HEK293 (cell line): ENCODE measurements at regions not wholly inside any gene's neighbourhood (a gene's known extent, or its start where the extent isn't known, plus 50 kb on each side); places are given as distances from the start of the nearest gene placed in this dataset.

Experiments
- CTCF ChIA-PET: fragments of 350-600 bp; formaldehyde crosslinking; extraction: SDS; loops from one replicate; lab custom pipeline; 2021; ENCODE audit warnings: antibody characterized with exemption; lab: Yijun Ruan, JAX
- POLR2A ChIA-PET: fragments of 300-600 bp; formaldehyde crosslinking; extraction: SDS; loops from one replicate; lab custom pipeline; 2020; ENCODE audit warnings: antibody characterized with exemption, inconsistent platforms; lab: Yijun Ruan, JAX
- H3K27ac ChIP-seq: fragments of 200-500 bp; sonication (Bioruptor generic); 2 replicates; pipeline ENCODE4 v1.5.1; 2014; ENCODE audit warnings: low read depth, low read length, control low read depth, inconsistent platforms; ENCODE audit errors: extremely low read depth
- H3K36me3 ChIP-seq, 2 experiments: fragments of 200-500 bp in 1 of 2; sonication (Bioruptor generic) in 1 of 2; 1 replicate in 1 of 2; 2 replicates in 1 of 2; pipeline ENCODE4 v1.5.1; 2014 to 2017; ENCODE audit warnings: inconsistent platforms in 2 of 2, low read length in 2 of 2; ENCODE audit not compliant: control insufficient read depth in 2 of 2, insufficient read depth in 1 of 2
- H3K4me1 ChIP-seq: fragments of 200-500 bp; sonication (Bioruptor generic); 2 replicates; pipeline ENCODE4 v1.5.1; 2014; ENCODE audit warnings: mild to moderate bottlenecking, low read length, inconsistent platforms; ENCODE audit not compliant: control insufficient read depth, insufficient read depth
- H3K4me3 ChIP-seq: 2 replicates; pipeline ENCODE4 v1.5.1; 2011; ENCODE audit warnings: low read depth, mild to moderate bottlenecking, control low read depth, low read length, moderate library complexity
- H3K9me3 ChIP-seq: fragments of 200-500 bp; sonication (Bioruptor generic); 2 replicates; pipeline ENCODE4 v1.5.1; 2014; ENCODE audit warnings: low read depth, low read length, inconsistent platforms; ENCODE audit not compliant: control insufficient read depth, insufficient read depth
- SALL2 ChIP-seq: fragments of 450-650 bp; formaldehyde crosslinking; IDR thresholded peaks from 2 replicates; pipeline ENCODE4 v1.5.0; 2017; ENCODE audit warnings: missing biosample characterization, mild to moderate bottlenecking, missing genetic modification characterization, borderline replicate concordance
- SETDB1 ChIP-seq: IDR thresholded peaks from one replicate; pipeline ENCODE4 v1.6.1; 2017; ENCODE audit warnings: mild to moderate bottlenecking, low read length, moderate library complexity, mixed read lengths; ENCODE audit not compliant: insufficient read length
- TRIM28 ChIP-seq: IDR thresholded peaks from 2 replicates; pipeline ENCODE4 v1.6.1; 2011; ENCODE audit warnings: low read length, control low read depth, borderline replicate concordance
- YY2 ChIP-seq: fragments of 450-650 bp; formaldehyde crosslinking; IDR thresholded peaks from 2 replicates; pipeline ENCODE4 v1.5.1; 2016; ENCODE audit warnings: missing biosample characterization, missing genetic modification characterization
- ZNF280D ChIP-seq: fragments of 450-650 bp; formaldehyde crosslinking; IDR thresholded peaks from 2 replicates; pipeline ENCODE4 v1.5.1; 2016; ENCODE audit warnings: missing biosample characterization, missing genetic modification characterization
- ZNF341 ChIP-seq: fragments of 450-650 bp; formaldehyde crosslinking; IDR thresholded peaks from 2 replicates; pipeline ENCODE4; 2016; ENCODE audit warnings: low read depth, missing biosample characterization, missing genetic modification characterization
- ZNF449 ChIP-seq: fragments of 450-650 bp; formaldehyde crosslinking; IDR thresholded peaks from 2 replicates; pipeline ENCODE4 v1.5.1; 2017; ENCODE audit warnings: missing biosample characterization, mild to moderate bottlenecking, missing genetic modification characterization, moderate library complexity
- ZNF513 ChIP-seq: fragments of 450-650 bp; IDR thresholded peaks from 2 replicates; pipeline ENCODE4 v1.5.1; 2018; ENCODE audit warnings: missing biosample characterization, missing genetic modification characterization
- ZNF521 ChIP-seq: fragments of 450-650 bp; formaldehyde crosslinking; IDR thresholded peaks from 2 replicates; pipeline ENCODE4 v1.5.1; 2017; ENCODE audit warnings: missing biosample characterization, mild to moderate bottlenecking, missing genetic modification characterization
- ZNF580 ChIP-seq: fragments of 450-650 bp; formaldehyde crosslinking; IDR thresholded peaks from 2 replicates; pipeline ENCODE4 v1.5.1; 2016; ENCODE audit warnings: missing biosample characterization, missing genetic modification characterization
- ZNF585B ChIP-seq: fragments of 450-650 bp; formaldehyde crosslinking; IDR thresholded peaks from 2 replicates; pipeline ENCODE4 v1.5.1; 2016; ENCODE audit warnings: missing biosample characterization, missing genetic modification characterization
- ZNF621 ChIP-seq: fragments of 450-650 bp; formaldehyde crosslinking; IDR thresholded peaks from 2 replicates; pipeline ENCODE4 v1.5.1; 2017; ENCODE audit warnings: missing biosample characterization, missing genetic modification characterization
- ZNF670 ChIP-seq: fragments of 450-650 bp; formaldehyde crosslinking; IDR thresholded peaks from 2 replicates; pipeline ENCODE4 v1.5.1; 2016; ENCODE audit warnings: missing biosample characterization, missing genetic modification characterization, low read depth
- ZNF777 ChIP-seq: fragments of 450-650 bp; formaldehyde crosslinking; IDR thresholded peaks from 2 replicates; pipeline ENCODE4 v1.5.1; 2017; ENCODE audit warnings: missing biosample characterization, missing genetic modification characterization, borderline replicate concordance
- ZSCAN18 ChIP-seq: fragments of 450-650 bp; formaldehyde crosslinking; IDR thresholded peaks from 2 replicates; pipeline ENCODE4 v1.5.1; 2016; ENCODE audit warnings: missing biosample characterization, missing genetic modification characterization

GRCh38 chr11:122422682-122423081 is 232.8 kb upstream of the UBASH3B start (continued):
- TF ChIP-seq ZNF513 (tag by site-specific recombination): no peak
- no peak for TF ChIP-seq ZNF777 (tag by site-specific recombination)
- no peak for TF ChIP-seq ZSCAN18 (tag by site-specific recombination)
- no peak for TF ChIP-seq ZNF670 (tag by site-specific recombination)
- no peak for TF ChIP-seq ZNF341 (tag by site-specific recombination)
- TF ChIP-seq ZNF280D (tag by site-specific recombination): no peak
- TF ChIP-seq YY2 (tag by site-specific recombination): no peak
- no peak for TF ChIP-seq ZNF521
- no peak for TF ChIP-seq SETDB1
- no peak for TF ChIP-seq ZNF621
- no peak for TF ChIP-seq ZNF449 (tag by site-specific recombination)
- TF ChIP-seq, all 188 proteins: peak for 0

- Histone ChIP-seq H3K4me3 (no peak overlapping the region), H3K27ac (no peak overlapping the region), H3K9me3 (no peaks in the 10 kb centered on the region), H3K4me1 (no peaks in the 10 kb centered on the region; the same call in 1 of the 2 replicates), H3K36me3 (no peaks in the 10 kb centered on the region)
- TF ChIP-seq TRIM28 (peak; percentile 78), SETDB1 (peak; percentile 31), ZNF585B (no peak), ZNF580 (tag by site-specific recombination) (no peak)
- ChIA-PET POLR2A (no interaction called here), CTCF (interaction anchor here (0.7 to 1.5 kb wide), 2 partner anchors 21 to 84 kb away, joined by 3 read pairs; no protein-coding TSS in a partner anchor)
Observed at GRCh38 chr11:122421702-122422101, 233.8 kb upstream of the UBASH3B start.

- Histone ChIP-seq H3K36me3 (no peaks in the 10 kb centered on the region), H3K9me3 (no peaks in the 10 kb centered on the region), H3K27ac (no peak overlapping the region), H3K4me3 (no peak overlapping the region), H3K4me1 (no peaks in the 10 kb centered on the region; the same call in 1 of the 2 replicates)
- POLR2A ChIA-PET: no interaction called here
- CTCF ChIA-PET: no interaction called here
- no peak for TF ChIP-seq SALL2 (tag by site-specific recombination)
Observed at GRCh38 chr11:122418032-122418431, 237.5 kb upstream of the UBASH3B start.
